HepG2 (cell line): ENCODE measurements at regions not wholly inside any gene's neighbourhood (a gene's known extent, or its start where the extent isn't known, plus 50 kb on each side); places are given as distances from the start of the nearest gene placed in this dataset.

Experiments used
- AGO2 ChIP-seq: fragments of 200-400 bp; formaldehyde crosslinking; optimal IDR thresholded peaks from 2 replicates; pipeline ENCODE3; 2017; ENCODE audit warnings: mild to moderate bottlenecking, low read depth, low read length, moderate library complexity
- AHR ChIP-seq: IDR thresholded peaks from 2 replicates; pipeline ENCODE4 v1.6.1; 2018; ENCODE audit warnings: missing genetic modification reagents, missing compliant biosample characterization
- ARHGAP35 ChIP-seq: sonication (generic); formaldehyde crosslinking; IDR thresholded peaks from 2 replicates; pipeline ENCODE4 v1.9.0; 2022; ENCODE audit warnings: mild to moderate bottlenecking, inconsistent platforms, moderate library complexity, missing genetic modification reagents, borderline replicate concordance
- ATF1 ChIP-seq: IDR thresholded peaks from 2 replicates; pipeline ENCODE4 v1.6.1; 2016; ENCODE audit warnings: mild to moderate bottlenecking, control low read depth
- MAZ ChIP-seq, 2 experiments: sonication (generic) in 1 of 2; formaldehyde crosslinking in 1 of 2; IDR thresholded peaks; 2 replicates each; pipeline versions ENCODE4 v1.5.0 to v1.6.1; 2012 to 2020; ENCODE audit warnings: low read depth in 2 of 2, mild to moderate bottlenecking in 2 of 2, borderline replicate concordance in 1 of 2, improper control_type of control experiment in 1 of 2, low read length in 1 of 2, missing genetic modification reagents in 1 of 2, moderate library complexity in 1 of 2
- MYC ChIP-seq: sonication (generic); formaldehyde crosslinking; IDR thresholded peaks from 2 replicates; pipeline ENCODE4 v1.9.0; 2021; ENCODE audit warnings: missing genetic modification reagents, borderline replicate concordance
- RFX5 ChIP-seq: IDR thresholded peaks from 2 replicates; pipeline ENCODE4 v1.6.1; 2011; ENCODE audit warnings: low read depth, low read length, improper control_type of control experiment
- ZKSCAN8 ChIP-seq: IDR thresholded peaks from 2 replicates; pipeline ENCODE4 v1.6.1; 2016; ENCODE audit warnings: borderline replicate concordance, missing genetic modification reagents, missing compliant biosample characterization
- ZNF34 ChIP-seq: sonication (generic); formaldehyde crosslinking; IDR thresholded peaks from 2 replicates; pipeline ENCODE4 v1.4.0; 2020; ENCODE audit warnings: mild to moderate bottlenecking, missing genetic modification reagents, borderline replicate concordance
- ZNF343 ChIP-seq: sonication (generic); formaldehyde crosslinking; IDR thresholded peaks from 2 replicates; pipeline ENCODE4 v1.4.0; 2020; ENCODE audit warnings: mild to moderate bottlenecking, missing genetic modification reagents
- ZNF768 ChIP-seq: sonication (generic); formaldehyde crosslinking; IDR thresholded peaks from 2 replicates; pipeline ENCODE4 v1.4.0; 2020; ENCODE audit warnings: missing genetic modification reagents
- TF ChIP-seq, protein P1 (sequence below): sonication (generic); formaldehyde crosslinking; IDR thresholded peaks from 2 replicates; pipeline ENCODE4 v1.5.0; 2020; ENCODE audit warnings: mild to moderate bottlenecking, missing genetic modification reagents, moderate library complexity
- TF ChIP-seq, protein P2 (sequence below): sonication (generic); formaldehyde crosslinking; IDR thresholded peaks from 2 replicates; pipeline ENCODE4 v1.8.1; 2022; ENCODE audit warnings: mild to moderate bottlenecking, missing genetic modification reagents
- TF ChIP-seq, protein P3 (sequence below): fragments of 450-650 bp; IDR thresholded peaks from 2 replicates; pipeline ENCODE4 v1.6.1; 2017; ENCODE audit warnings: mild to moderate bottlenecking

DNA sequence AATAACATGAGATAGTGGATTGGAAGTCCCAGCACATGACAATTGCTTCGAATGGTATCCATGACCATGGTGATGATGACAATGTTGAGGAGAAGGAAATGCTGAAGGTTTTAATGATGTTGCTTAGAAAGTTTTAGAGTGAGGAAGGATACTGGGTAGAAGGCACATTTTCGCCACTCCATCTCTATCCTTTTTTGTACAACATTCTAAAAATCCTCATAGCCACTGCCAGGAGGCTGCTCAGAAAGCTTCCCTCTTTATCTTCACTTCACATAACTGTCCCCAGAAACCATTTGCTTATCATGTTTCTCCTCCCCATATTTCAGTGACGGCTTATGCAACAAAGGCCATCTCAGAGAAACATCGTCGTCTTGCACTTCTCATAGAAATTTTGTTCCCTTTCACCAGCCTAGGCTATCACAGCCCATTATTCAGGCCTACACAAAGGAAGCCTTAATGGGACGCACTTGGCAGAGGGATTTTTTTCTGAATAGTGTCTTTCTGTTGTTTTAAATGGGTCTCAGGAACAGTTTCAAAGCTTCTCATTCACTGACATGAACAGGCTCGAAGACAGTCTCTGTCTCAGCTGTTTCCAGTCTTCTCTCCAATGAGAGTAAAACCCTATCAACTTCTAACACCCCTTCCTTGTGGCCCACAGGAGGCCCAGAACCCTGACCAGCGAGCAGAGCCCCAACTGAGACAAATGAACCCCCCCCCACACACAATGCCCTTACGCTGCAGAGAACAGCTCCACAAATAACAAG, 506.7 kb downstream of the HAPSTR1 start:
- TF ChIP-seq, protein P1, sequence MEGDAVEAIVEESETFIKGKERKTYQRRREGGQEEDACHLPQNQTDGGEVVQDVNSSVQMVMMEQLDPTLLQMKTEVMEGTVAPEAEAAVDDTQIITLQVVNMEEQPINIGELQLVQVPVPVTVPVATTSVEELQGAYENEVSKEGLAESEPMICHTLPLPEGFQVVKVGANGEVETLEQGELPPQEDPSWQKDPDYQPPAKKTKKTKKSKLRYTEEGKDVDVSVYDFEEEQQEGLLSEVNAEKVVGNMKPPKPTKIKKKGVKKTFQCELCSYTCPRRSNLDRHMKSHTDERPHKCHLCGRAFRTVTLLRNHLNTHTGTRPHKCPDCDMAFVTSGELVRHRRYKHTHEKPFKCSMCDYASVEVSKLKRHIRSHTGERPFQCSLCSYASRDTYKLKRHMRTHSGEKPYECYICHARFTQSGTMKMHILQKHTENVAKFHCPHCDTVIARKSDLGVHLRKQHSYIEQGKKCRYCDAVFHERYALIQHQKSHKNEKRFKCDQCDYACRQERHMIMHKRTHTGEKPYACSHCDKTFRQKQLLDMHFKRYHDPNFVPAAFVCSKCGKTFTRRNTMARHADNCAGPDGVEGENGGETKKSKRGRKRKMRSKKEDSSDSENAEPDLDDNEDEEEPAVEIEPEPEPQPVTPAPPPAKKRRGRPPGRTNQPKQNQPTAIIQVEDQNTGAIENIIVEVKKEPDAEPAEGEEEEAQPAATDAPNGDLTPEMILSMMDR (CRISPR knock-in tag), result no peak
- no peak for TF ChIP-seq ZNF343 (CRISPR knock-in tag)
- TF ChIP-seq, protein P2, sequence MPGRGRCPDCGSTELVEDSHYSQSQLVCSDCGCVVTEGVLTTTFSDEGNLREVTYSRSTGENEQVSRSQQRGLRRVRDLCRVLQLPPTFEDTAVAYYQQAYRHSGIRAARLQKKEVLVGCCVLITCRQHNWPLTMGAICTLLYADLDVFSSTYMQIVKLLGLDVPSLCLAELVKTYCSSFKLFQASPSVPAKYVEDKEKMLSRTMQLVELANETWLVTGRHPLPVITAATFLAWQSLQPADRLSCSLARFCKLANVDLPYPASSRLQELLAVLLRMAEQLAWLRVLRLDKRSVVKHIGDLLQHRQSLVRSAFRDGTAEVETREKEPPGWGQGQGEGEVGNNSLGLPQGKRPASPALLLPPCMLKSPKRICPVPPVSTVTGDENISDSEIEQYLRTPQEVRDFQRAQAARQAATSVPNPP (CRISPR knock-in tag), result no peak
- no peak for TF ChIP-seq RFX5
- TF ChIP-seq ZNF34 (CRISPR knock-in tag), result no peak
- no peak for TF ChIP-seq MAZ (IDR thresholded peaks at IDR 0.05; ENCODE audit: borderline replicate concordance, low read depth, low read length)
- no peak for TF ChIP-seq MAZ (CRISPR knock-in tag; IDR thresholded peaks at IDR 0.05; ENCODE audit: low read depth)
- TF ChIP-seq, protein P3, sequence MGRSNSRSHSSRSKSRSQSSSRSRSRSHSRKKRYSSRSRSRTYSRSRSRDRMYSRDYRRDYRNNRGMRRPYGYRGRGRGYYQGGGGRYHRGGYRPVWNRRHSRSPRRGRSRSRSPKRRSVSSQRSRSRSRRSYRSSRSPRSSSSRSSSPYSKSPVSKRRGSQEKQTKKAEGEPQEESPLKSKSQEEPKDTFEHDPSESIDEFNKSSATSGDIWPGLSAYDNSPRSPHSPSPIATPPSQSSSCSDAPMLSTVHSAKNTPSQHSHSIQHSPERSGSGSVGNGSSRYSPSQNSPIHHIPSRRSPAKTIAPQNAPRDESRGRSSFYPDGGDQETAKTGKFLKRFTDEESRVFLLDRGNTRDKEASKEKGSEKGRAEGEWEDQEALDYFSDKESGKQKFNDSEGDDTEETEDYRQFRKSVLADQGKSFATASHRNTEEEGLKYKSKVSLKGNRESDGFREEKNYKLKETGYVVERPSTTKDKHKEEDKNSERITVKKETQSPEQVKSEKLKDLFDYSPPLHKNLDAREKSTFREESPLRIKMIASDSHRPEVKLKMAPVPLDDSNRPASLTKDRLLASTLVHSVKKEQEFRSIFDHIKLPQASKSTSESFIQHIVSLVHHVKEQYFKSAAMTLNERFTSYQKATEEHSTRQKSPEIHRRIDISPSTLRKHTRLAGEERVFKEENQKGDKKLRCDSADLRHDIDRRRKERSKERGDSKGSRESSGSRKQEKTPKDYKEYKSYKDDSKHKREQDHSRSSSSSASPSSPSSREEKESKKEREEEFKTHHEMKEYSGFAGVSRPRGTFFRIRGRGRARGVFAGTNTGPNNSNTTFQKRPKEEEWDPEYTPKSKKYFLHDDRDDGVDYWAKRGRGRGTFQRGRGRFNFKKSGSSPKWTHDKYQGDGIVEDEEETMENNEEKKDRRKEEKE, result no peak
- TF ChIP-seq AHR (CRISPR knock-in tag), result no peak
- no peak for TF ChIP-seq AGO2
- TF ChIP-seq MYC (CRISPR knock-in tag), result no peak
- TF ChIP-seq ARHGAP35, result no peak
- no peak for TF ChIP-seq ATF1
- no peak for TF ChIP-seq ZNF768 (CRISPR knock-in tag)
- no peak for TF ChIP-seq ZKSCAN8 (CRISPR knock-in tag)
